ENCODE measurements at regions not wholly inside any gene's neighbourhood (a gene's known extent, or its start where the extent isn't known, plus 50 kb on each side); places are given as distances from the start of the nearest gene placed in this dataset.
"Not testable (repeated sequence)": the region's sequence is repeated elsewhere in the genome, so short reads cannot be mapped to it uniquely, and the experiment has no call there.

DNA sequence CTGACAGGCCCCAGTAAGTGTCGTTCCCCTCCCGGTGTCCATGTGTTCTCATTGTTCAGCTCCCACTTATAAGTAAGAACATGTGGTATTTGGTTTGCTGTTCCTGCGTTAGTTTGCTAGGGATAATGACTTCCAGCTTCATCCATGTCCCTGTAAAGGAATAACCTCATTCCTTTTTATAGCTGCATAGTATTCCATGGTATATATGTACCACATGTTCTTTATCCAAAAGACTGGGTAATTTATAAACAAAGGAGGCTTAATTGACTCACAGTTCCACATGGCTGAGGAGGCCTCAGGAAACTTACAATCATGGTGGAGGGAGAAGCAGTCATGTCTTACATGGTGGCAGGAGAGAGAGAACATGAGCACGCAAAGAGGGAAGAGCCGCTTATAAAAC, 79.6 kb upstream of the CACUL1 start:
- not testable (repeated sequence) for FAIRE-seq; DNase-seq (ENCODE audit: low spot score in 2 of 2)

DNA sequence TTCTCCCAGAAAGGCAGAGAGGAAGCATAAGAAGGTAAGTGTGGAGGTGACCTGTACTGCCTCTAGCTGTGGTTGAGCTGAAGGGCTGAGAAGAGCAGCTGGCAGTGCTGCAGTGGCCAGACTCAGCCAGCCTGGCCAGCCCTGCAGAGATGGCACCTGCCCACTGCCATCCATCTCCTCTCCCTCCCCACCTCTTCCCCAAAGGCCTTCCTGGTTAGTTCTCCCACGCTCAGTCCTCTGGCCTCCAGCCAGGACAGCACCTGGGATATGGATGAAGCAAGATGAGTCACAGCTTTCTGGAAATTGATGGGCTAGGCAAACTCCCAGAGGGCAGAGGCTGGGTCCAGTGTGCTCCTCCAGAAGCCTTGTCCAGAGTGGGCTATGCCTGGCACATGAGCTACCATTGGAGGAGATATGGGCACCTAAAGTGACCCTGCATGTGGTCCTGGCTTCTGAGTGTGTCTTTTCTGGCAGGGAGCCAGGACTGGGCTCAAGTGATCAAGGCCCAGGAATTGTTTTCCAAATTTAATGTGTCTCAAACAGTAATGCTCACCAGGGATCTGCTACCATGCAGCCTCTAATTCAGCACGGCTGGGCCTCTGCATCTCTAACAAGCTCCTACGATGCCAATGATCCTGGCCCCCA, 81.0 kb upstream of the CACUL1 start:
- DNase-seq (ENCODE audit: low spot score in 2 of 2) (no peak), FAIRE-seq (no peak)

GRCh38 chr10:118838364-118838763, 83.6 kb upstream of the CACUL1 start:
- DNase-seq (ENCODE audit: low spot score in 2 of 2), result no peak
- no peak for FAIRE-seq

DNA sequence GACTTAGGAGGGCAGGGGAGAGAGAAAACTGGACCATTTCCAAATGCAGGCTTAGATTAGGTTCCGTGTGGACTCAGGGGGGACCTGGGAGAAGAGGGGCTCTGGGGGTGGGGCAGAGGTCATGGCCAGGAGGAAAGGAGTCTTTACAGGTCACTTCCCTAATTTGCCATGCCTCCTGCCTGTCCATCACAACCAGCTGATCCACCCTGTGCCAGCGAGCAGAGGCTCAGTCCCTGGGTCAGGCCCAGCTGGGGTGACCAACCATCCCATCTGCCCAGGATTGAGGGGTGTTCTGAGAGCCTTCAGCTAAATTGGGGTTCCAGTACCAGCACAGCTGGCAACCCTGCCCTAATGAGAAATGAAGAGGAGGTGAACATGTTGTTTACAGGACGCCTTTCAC, 84.6 kb upstream of the CACUL1 start:
- no peak for DNase-seq (ENCODE audit: low spot score in 2 of 2)

GRCh38 chr10:118840071-118840775, 85.5 kb upstream of the CACUL1 start:
- DNase-seq (ENCODE audit: low spot score in 2 of 2), result no peak
- no peak for FAIRE-seq

More for the DNA sequence above, 84.6 kb upstream of the CACUL1 start:
- FAIRE-seq, result no peak

- no peak for FAIRE-seq
- DNase-seq (ENCODE audit: low spot score in 2 of 2), result no peak
These were observed 86.2 kb upstream of the CACUL1 start for GRCh38 chr10:118840776-118841468.

- FAIRE-seq (no peak), DNase-seq (ENCODE audit: low spot score in 2 of 2) (no peak)
These were observed 87.3 kb upstream of the CACUL1 start for GRCh38 chr10:118841881-118842605.

DNA sequence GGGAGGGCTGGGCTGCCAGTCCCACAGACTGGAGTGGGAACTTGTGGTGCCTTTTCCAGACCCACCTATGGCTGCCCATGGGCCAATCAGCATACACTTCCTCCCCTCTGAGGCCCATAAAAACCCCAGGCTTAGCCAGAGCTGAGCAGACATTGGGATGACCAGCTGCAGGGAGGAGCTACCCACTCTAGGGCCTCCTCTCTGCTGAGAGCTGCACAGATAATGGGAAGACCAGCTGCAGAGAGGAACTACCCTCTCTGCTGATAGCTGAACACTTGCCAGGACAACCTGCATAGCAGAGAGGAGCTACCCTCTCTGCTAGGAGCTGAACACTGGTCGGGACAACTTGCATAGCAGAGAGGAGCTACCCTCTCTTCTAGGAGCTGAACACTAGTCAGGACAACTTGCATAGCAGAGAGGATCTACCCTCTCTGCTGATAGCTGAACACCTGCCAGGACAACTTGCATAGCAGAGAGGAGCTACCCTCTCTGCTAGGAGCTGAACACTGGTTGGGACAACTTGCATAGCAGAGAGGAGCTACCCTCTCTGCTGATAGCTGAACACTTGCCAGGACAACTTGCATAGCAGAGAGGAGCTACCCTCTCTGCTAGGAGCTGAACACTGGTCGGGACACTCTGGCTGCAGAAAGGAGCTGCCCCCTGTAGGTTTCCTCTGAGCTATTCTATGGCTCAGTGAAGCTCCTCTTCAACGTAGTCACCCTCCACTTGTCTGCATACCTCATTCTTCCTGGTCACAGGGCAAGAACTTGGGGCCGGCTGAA, 88.3 kb upstream of the CACUL1 start:
- DNase-seq (ENCODE audit: low spot score in 2 of 2) (no peak), FAIRE-seq (no peak)

- no peak for FAIRE-seq
- DNase-seq (ENCODE audit: low spot score in 2 of 2), result no peak
These were observed 89.0 kb upstream of the CACUL1 start for GRCh38 chr10:118843647-118844265.

DNA sequence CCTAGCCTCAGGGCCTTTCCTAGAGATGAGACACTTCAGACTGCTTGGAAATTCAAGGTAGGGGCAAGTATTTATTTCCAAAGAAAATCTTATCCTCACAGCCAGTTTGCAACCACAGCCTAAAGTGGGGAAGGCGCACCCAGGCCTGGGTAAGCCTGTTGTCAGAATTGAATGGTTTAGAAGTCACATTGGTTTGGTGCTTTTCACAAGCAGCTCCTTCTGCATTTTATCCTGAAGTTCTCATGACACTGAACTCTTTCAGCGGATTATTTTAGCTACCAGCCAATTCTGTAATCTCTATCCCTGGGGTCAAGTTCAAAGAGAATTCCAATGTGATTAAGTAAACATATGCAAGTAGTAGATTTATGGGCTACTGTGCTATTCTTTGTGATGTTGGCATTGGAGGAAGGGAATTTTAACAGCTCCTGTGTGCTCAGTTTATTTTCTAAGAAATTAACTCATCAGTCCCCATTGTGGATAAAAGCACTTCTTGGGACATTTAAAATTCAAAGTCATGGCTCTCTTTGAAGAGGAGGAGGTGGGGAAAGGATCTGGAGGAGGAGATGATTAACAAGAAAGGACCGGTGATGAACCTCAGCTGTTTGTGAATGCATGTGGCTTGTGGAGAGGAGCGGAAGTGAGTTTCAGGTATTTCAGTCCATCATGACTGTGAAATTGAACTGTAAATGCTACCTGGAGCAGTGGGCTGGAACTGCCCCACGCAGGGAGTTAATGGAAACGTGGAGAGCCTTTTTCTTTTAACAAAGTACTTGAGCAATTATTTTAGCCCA, 90.2 kb upstream of the CACUL1 start:
- FAIRE-seq (no peak), DNase-seq (ENCODE audit: low spot score in 2 of 2) (no peak)

DNA sequence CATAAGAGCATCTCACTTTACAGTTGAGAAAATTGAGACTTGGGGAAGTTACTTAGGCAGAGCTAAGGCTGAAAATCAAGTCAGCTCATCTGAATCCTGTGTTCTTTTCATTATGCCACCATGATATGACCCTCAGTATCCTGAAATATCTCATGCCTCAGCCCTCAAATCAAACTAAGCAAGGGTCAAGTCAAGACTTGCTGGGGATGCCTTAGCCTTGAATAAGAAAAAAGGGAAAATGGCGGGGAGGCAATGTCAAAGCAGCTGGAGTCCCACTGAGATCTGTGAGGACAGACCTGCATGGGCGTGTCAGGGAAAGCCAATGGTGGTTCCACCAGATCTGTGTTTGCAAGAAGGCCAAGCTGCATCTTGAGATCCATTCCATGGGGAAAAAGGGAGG, 91.0 kb upstream of the CACUL1 start:
- FAIRE-seq, result no peak
- no peak for DNase-seq (ENCODE audit: low spot score in 2 of 2)

DNA sequence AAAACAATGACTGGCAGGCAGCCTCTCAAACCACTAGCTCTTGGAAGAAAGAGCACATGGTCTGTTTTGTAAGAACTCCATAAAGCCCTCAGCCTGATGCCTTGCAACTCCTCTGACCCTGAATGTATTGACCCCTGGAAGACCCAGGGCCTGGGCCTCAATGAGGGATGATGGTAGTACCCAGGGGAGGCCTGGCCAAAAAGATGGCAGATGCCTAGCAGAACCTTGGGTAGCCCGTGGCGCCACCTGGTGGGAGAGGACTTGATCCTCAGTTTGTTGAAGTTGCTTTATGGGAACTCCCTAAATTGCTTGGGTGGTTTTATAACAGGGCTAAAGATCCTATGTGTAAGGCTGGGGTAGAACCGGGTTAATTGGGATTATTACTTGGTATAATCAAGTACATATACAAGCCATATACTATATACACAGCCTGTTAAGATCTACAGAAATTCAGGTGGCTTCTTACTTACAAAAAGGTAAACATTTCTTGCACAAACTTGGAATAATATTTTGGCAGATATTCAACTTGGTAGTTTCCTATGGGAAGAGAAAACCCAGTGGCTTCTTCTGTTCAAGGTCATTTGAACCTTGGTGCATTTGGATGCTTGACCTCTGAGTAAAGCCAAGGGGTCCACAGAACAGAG, 95.8 kb upstream of the CACUL1 start:
- no peak for FAIRE-seq
- no peak for DNase-seq (ENCODE audit: low spot score in 2 of 2)

DNA sequence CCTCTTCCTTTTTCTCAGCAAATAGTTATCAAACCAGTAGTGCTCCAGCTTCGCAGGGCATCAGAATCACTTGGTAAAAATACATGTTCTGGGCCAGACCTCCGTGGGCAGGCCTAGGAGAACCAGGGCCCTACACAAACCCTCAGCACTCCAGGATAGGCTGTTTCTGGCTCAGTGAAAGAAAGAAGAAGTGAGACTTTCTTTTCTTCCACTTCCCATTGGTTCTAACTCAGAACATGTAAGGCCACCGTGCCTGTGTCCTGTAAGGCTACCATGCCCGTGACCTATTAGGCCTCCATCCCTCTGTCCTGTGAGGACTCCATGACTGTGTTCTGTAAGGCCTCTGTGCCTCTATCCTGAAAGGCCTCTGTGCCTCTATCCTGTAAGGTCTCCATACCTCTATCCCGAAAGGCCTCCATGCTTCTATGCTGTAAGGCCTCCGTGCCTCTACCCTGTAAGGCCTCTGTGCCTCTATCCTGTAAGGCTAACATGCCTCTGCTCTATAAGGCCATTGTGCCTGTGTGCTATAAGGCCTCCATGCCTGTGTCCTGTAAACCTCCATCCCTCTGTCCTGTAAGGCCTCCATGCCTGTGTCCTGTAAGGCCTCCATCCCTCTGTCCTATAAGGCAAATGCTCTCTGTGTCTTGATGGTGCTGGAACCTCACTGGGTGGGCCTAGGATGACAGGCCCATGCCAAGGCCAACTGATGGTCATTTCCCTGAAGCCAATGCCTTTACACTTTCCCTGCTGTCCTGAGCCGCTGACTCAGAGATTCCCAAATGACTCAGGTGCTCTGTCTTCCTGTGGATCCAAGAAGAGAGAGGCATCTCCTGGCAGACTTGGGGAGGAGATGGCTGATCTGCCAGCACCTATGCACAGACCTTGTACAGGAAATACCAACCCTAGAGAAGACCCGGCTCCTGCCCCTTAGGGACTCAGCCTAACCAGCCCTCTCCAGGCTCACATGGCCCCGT, 96.6 kb upstream of the CACUL1 start:
- FAIRE-seq, result no peak
- no peak for DNase-seq (ENCODE audit: low spot score in 2 of 2)

GRCh38 chr10:118853916-118854315, 99.1 kb upstream of the CACUL1 start:
- no peak for DNase-seq (ENCODE audit: low spot score in 2 of 2)
- no peak for FAIRE-seq

DNA sequence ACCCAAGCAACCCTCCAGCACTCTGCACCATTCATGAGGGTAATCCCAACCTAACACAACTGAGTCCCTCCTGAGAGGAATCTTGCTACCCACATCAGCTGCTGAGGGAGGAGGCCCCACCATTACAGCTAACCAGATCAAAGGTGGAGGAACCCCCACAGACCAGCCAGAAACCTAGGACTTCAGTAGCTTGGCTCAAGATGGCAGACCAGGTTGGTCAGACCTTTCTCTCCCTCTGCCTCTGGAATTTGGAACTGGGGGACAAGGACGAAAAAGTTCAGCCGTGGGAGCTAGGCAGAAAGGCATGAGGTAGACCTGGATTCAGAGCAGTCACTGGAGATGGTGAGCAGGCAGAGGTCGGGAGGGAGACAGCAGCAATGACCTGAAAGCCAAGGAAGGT, 101.3 kb upstream of the CACUL1 start:
- FAIRE-seq (no peak), DNase-seq (ENCODE audit: low spot score in 2 of 2) (no peak)

- FAIRE-seq, result no peak
- no peak for DNase-seq (ENCODE audit: low spot score in 2 of 2)
These were observed 111.4 kb upstream of the CACUL1 start for GRCh38 chr10:118865998-118866693.

- FAIRE-seq (no peak), DNase-seq (ENCODE audit: low spot score in 2 of 2) (no peak)
These were observed 113.0 kb upstream of the CACUL1 start for GRCh38 chr10:118867768-118868167.

Measured in frontal cortex (tissue), 3 donors.